ENCODE measurements at regions not wholly inside any gene's neighbourhood (a gene's known extent, or its start where the extent isn't known, plus 50 kb on each side); places are given as distances from the start of the nearest gene placed in this dataset.

- ChIA-PET POLR2A (no interaction called here), CTCF (no interaction called here), SMC1A (ENCODE audit: uncharacterized antibody, unreplicated experiment) (no interaction called here), RAD21 (ENCODE audit: unreplicated experiment) (no interaction called here)
- H3K4me2 ChIP-seq (ENCODE audit: control insufficient read depth, insufficient read depth) = no peak overlapping the region
- H3K27ac ChIP-seq (ENCODE audit: control insufficient read depth, insufficient read depth) = no peak overlapping the region
- no peaks in the 10 kb centered on the region for H3K36me3 ChIP-seq (ENCODE audit: control insufficient read depth in 2 of 2, insufficient read depth in 2 of 2, low read length in 1 of 2)
- 41% methylated on average over 4 of the region's 4 CpGs for WGBS (ENCODE audit: insufficient coverage, insufficient replicate concordance, low lambda C conversion rate, missing lambda C conversion rate)
- ATAC-seq = no peak
- no peaks in the 10 kb centered on the region for H3K4me1 ChIP-seq (ENCODE audit: control insufficient read depth, insufficient read depth, low read length)
- no peaks in the 10 kb centered on the region for H3K9me3 ChIP-seq (replicated peaks; ENCODE audit: control insufficient read depth, insufficient read depth, low read length)
- no peak for TF ChIP-seq RCOR1 (conservative IDR thresholded peaks at IDR 0.05; ENCODE audit: low read depth, low read length)
- TF ChIP-seq ZBTB33 (IDR thresholded peaks at IDR 0.05) = no peak
- no peak for TF ChIP-seq ZNF274 (IDR thresholded peaks at IDR 0.05; ENCODE audit: insufficient read depth, insufficient read length)
- TF ChIP-seq MEF2A (IDR thresholded peaks at IDR 0.05; ENCODE audit: insufficient read depth, low read depth, low read length) = no peak
- no peak for TF ChIP-seq CBX5 (IDR thresholded peaks at IDR 0.05; ENCODE audit: low read depth)
- TF ChIP-seq, protein P1, sequence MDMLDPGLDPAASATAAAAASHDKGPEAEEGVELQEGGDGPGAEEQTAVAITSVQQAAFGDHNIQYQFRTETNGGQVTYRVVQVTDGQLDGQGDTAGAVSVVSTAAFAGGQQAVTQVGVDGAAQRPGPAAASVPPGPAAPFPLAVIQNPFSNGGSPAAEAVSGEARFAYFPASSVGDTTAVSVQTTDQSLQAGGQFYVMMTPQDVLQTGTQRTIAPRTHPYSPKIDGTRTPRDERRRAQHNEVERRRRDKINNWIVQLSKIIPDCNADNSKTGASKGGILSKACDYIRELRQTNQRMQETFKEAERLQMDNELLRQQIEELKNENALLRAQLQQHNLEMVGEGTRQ (IDR thresholded peaks at IDR 0.05; ENCODE audit: borderline replicate concordance, low read depth, low read length) = no peak
- no peak for TF ChIP-seq SMC3 (IDR thresholded peaks at IDR 0.05; ENCODE audit: borderline replicate concordance, low read length)
- no peak for TF ChIP-seq RFX5 (IDR thresholded peaks at IDR 0.05; ENCODE audit: low read depth, low read length)
- TF ChIP-seq MAX (IDR thresholded peaks at IDR 0.05; ENCODE audit: low read depth, low read length) = no peak
- no peak for TF ChIP-seq SUZ12 (IDR thresholded peaks at IDR 0.05; ENCODE audit: unreplicated experiment)
- no peaks in the 10 kb centered on the region for H4K20me1 ChIP-seq (ENCODE audit: control insufficient read depth, insufficient read depth)
- intact Hi-C loops (cut with micrococcal nuclease; ENCODE audit: unreplicated experiment) = no loop called here
- no TSS peak for BruUV-seq (replicated peaks)
- H3K9ac ChIP-seq (ENCODE audit: control insufficient read depth, insufficient read depth, low read length) = no peak overlapping the region
- no peaks in the 10 kb centered on the region for H3K79me2 ChIP-seq (ENCODE audit: control insufficient read depth, insufficient read depth, low read length)
- FAIRE-seq = no peak
- in situ Hi-C loops (cut with MboI) = no loop called here
- no peak overlapping the region for H2AFZ ChIP-seq (ENCODE audit: control insufficient read depth, low read depth, low read length)
- no peak overlapping the region for H3K4me3 ChIP-seq
- no peak for DNase-seq (ENCODE audit: low read depth, low spot score)
- H3K27me3 ChIP-seq (replicated peaks in 1 of 2; ENCODE audit: control insufficient read depth in 2 of 2, insufficient read depth in 2 of 2, low read length in 1 of 2) = no peaks in the 10 kb centered on the region; a peak in 1 of 4 replicates
Measured at GRCh38 chr1:115898020-115898419, 57.1 kb upstream of the NHLH2 start.
